ENCODE measurements at regions not wholly inside any gene's neighbourhood (a gene's known extent, or its start where the extent isn't known, plus 50 kb on each side); places are given as distances from the start of the nearest gene placed in this dataset.
"Not testable (repeated sequence)": the region's sequence is repeated elsewhere in the genome, so short reads cannot be mapped to it uniquely, and the experiment has no call there.

- in situ Hi-C loops (cut with MboI; ENCODE audit: low sequenced_read_pairs), result no loop called here
These were observed 253.1 kb upstream of the RHOBTB1 start for GRCh38 chr10:61197057-61197456.

- in situ Hi-C loops (cut with MboI; ENCODE audit: low sequenced_read_pairs), result no loop called here
These were observed 251.2 kb upstream of the RHOBTB1 start for GRCh38 chr10:61195211-61195610.

GRCh38 chr10:61192589-61192988 lies 248.6 kb upstream of the RHOBTB1 start:
- in situ Hi-C loops (cut with MboI; ENCODE audit: low sequenced_read_pairs), result not testable (repeated sequence)

- in situ Hi-C loops (cut with MboI; ENCODE audit: low sequenced_read_pairs), result no loop called here
These were observed 248.1 kb upstream of the RHOBTB1 start for GRCh38 chr10:61192042-61192441.

- in situ Hi-C loops (cut with MboI; ENCODE audit: low sequenced_read_pairs), result no loop called here
These were observed 245.9 kb upstream of the RHOBTB1 start for GRCh38 chr10:61189912-61190311.

- in situ Hi-C loops (cut with MboI; ENCODE audit: low sequenced_read_pairs), result no loop called here
These were observed 244.7 kb upstream of the RHOBTB1 start for GRCh38 chr10:61188691-61189090.

- in situ Hi-C loops (cut with MboI; ENCODE audit: low sequenced_read_pairs), result no loop called here
These were observed 244.1 kb upstream of the RHOBTB1 start for GRCh38 chr10:61188101-61188500.

GRCh38 chr10:61187601-61188000 lies 243.6 kb upstream of the RHOBTB1 start:
- in situ Hi-C loops (cut with MboI; ENCODE audit: low sequenced_read_pairs), result no loop called here

GRCh38 chr10:61186408-61186807 lies 242.4 kb upstream of the RHOBTB1 start:
- in situ Hi-C loops (cut with MboI; ENCODE audit: low sequenced_read_pairs), result no loop called here

GRCh38 chr10:61184429-61184828 lies 240.4 kb upstream of the RHOBTB1 start:
- in situ Hi-C loops (cut with MboI; ENCODE audit: low sequenced_read_pairs), result no loop called here

GRCh38 chr10:61183967-61184366 lies 240.0 kb upstream of the RHOBTB1 start:
- in situ Hi-C loops (cut with MboI; ENCODE audit: low sequenced_read_pairs), result no loop called here

GRCh38 chr10:61181832-61182231 lies 237.8 kb upstream of the RHOBTB1 start:
- in situ Hi-C loops (cut with MboI; ENCODE audit: low sequenced_read_pairs), result no loop called here

- in situ Hi-C loops (cut with MboI; ENCODE audit: low sequenced_read_pairs), result no loop called here
These were observed 235.8 kb upstream of the RHOBTB1 start for GRCh38 chr10:61179771-61180170.

- in situ Hi-C loops (cut with MboI; ENCODE audit: low sequenced_read_pairs), result no loop called here
These were observed 232.4 kb upstream of the RHOBTB1 start for GRCh38 chr10:61176424-61176823.

GRCh38 chr10:61175316-61175715 lies 231.3 kb upstream of the RHOBTB1 start:
- in situ Hi-C loops (cut with MboI; ENCODE audit: low sequenced_read_pairs), result no loop called here

- in situ Hi-C loops (cut with MboI; ENCODE audit: low sequenced_read_pairs), result no loop called here
These were observed 229.5 kb upstream of the RHOBTB1 start for GRCh38 chr10:61173450-61173849.

GRCh38 chr10:61172182-61172926 lies 228.4 kb upstream of the RHOBTB1 start:
- in situ Hi-C loops (cut with MboI; ENCODE audit: low sequenced_read_pairs), result no loop called here

- in situ Hi-C loops (cut with MboI; ENCODE audit: low sequenced_read_pairs), result no loop called here
These were observed 226.6 kb upstream of the RHOBTB1 start for GRCh38 chr10:61170594-61170993.

- in situ Hi-C loops (cut with MboI; ENCODE audit: low sequenced_read_pairs), result no loop called here
These were observed 225.3 kb upstream of the RHOBTB1 start for GRCh38 chr10:61169294-61169693.

GRCh38 chr10:61166489-61166888 lies 222.5 kb upstream of the RHOBTB1 start:
- in situ Hi-C loops (cut with MboI; ENCODE audit: low sequenced_read_pairs), result no loop called here

GRCh38 chr10:61166065-61166464 lies 222.1 kb upstream of the RHOBTB1 start:
- in situ Hi-C loops (cut with MboI; ENCODE audit: low sequenced_read_pairs), result no loop called here

- in situ Hi-C loops (cut with MboI; ENCODE audit: low sequenced_read_pairs), result no loop called here
These were observed 220.6 kb upstream of the RHOBTB1 start for GRCh38 chr10:61164458-61165160.
